HT-29 (cell line): ENCODE measurements at regions not wholly inside any gene's neighbourhood (a gene's known extent, or its start where the extent isn't known, plus 50 kb on each side); places are given as distances from the start of the nearest gene placed in this dataset.

Experiments
- DNase-seq: peaks from one replicate; pipeline ENCODE4 v3.0.0-alpha.2; 2015; ENCODE audit warnings: low spot score

GRCh38 chr9:96038271-96038670 is 162.8 kb downstream of the ERCC6L2 start:
- DNase-seq, result no peak

- DNase-seq, result no peak
Observed at GRCh38 chr9:96034553-96035122, 159.1 kb downstream of the ERCC6L2 start.

- no peak for DNase-seq
Observed at GRCh38 chr9:96033896-96034295, 158.4 kb downstream of the ERCC6L2 start.

GRCh38 chr9:96031916-96032534 is 156.5 kb downstream of the ERCC6L2 start:
- DNase-seq, result no peak

- DNase-seq, result no peak
Observed at GRCh38 chr9:96031366-96031824, 155.9 kb downstream of the ERCC6L2 start.

GRCh38 chr9:96029722-96030530 is 154.4 kb downstream of the ERCC6L2 start:
- DNase-seq, result no peak

GRCh38 chr9:96027251-96028131 is 152.0 kb downstream of the ERCC6L2 start:
- no peak for DNase-seq

GRCh38 chr9:96026655-96027213 is 151.2 kb downstream of the ERCC6L2 start:
- DNase-seq, result no peak

GRCh38 chr9:96025995-96026602 is 150.6 kb downstream of the ERCC6L2 start:
- DNase-seq, result no peak

GRCh38 chr9:96023486-96023885 is 148.0 kb downstream of the ERCC6L2 start:
- no peak for DNase-seq

GRCh38 chr9:96022445-96023051 is 147.1 kb downstream of the ERCC6L2 start:
- no peak for DNase-seq

- DNase-seq, result no peak
Observed at GRCh38 chr9:96021551-96022444, 146.3 kb downstream of the ERCC6L2 start.

GRCh38 chr9:96020792-96021550 is 145.5 kb downstream of the ERCC6L2 start:
- DNase-seq, result no peak

- DNase-seq, result no peak
Observed at GRCh38 chr9:96020300-96020791, 144.9 kb downstream of the ERCC6L2 start.
